ENCODE measurements at regions not wholly inside any gene's neighbourhood (a gene's known extent, or its start where the extent isn't known, plus 50 kb on each side); places are given as distances from the start of the nearest gene placed in this dataset.

DNA sequence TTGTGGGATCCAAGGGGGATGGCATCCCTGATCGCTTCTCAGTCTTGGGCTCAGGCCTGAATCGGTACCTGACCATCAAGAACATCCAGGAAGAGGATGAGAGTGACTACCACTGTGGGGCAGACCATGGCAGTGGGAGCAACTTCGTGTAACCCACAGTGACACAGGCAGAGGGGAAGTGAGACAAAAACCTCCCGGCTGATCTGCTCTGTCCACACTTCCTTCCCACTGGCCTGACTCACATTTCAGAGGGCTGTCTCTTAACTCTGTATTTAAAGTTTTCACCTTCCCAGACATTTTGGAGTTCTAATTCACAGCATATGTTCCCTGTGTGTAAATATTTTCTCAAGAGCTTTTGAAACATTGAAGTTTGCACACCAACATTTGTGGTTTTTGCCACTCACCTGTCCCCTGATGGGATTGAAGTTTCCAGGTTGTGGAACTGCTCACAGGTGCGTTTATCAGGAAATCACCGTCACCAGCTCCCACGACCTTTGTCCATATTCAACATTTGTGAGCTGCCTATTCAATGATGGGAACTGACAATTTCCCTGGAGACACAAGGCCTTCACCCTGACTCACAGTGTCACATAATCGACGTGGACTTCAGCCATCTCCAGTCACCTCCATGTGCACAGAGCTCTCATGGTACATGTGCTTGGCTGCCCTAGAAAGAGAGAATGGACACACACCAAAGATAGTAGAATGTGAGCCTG, 99.2 kb downstream of the VPREB1 start:
- CTCF ChIA-PET: interaction anchor here (0.7 to 3.0 kb wide), 17 partner anchors 10 to 147 kb away, joined by 3 to 22 read pairs (median 5); no protein-coding TSS in a partner anchor
- POLR2A ChIA-PET: no interaction called here
- peak; percentile 49 for DNase-seq (ENCODE audit: extremely low spot score)
- no peak for TF ChIP-seq CTCF (IDR thresholded peaks at IDR 0.05; ENCODE audit: control extremely low read depth, extremely low read depth, low read depth, missing control alignments)

DNA sequence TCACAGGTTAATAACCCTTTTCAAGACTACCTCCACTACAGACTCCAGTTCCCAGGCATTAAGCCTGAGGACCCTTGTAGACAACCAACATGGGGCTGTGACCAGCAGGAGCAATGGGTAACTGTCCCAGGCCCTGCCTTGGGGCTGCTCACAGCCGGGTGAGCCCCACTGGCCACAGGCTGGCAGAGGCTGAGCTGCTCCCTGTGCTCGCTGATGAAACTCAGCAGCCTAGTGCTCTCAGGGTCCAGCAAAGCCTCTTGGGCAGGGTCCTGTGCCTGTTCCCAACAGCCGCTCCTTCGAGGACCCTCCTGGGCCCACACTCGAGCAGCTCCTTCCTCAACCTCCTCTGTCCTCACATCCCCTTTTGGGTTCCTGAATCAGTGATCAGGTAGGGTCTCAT, 99.8 kb downstream of the VPREB1 start:
- ChIA-PET CTCF (interaction anchor here (0.7 to 3.0 kb wide), 8 partner anchors 9 to 137 kb away, joined by 3 to 22 read pairs (median 5); no protein-coding TSS in a partner anchor), POLR2A (no interaction called here)
- no peak for TF ChIP-seq CTCF (IDR thresholded peaks at IDR 0.05; ENCODE audit: control extremely low read depth, extremely low read depth, low read depth, missing control alignments)
- no peak for DNase-seq (ENCODE audit: extremely low spot score)

GRCh38 chr22:22345781-22346180, 101.2 kb downstream of the VPREB1 start:
- no peak for TF ChIP-seq CTCF (IDR thresholded peaks at IDR 0.05; ENCODE audit: control extremely low read depth, extremely low read depth, low read depth, missing control alignments)
- ChIA-PET POLR2A (no interaction called here), CTCF (interaction anchor here (1.0 kb wide), 1 partner anchor 77 kb away, joined by 3 read pairs; no protein-coding TSS in a partner anchor)
- no peak for DNase-seq (ENCODE audit: extremely low spot score)

DNA sequence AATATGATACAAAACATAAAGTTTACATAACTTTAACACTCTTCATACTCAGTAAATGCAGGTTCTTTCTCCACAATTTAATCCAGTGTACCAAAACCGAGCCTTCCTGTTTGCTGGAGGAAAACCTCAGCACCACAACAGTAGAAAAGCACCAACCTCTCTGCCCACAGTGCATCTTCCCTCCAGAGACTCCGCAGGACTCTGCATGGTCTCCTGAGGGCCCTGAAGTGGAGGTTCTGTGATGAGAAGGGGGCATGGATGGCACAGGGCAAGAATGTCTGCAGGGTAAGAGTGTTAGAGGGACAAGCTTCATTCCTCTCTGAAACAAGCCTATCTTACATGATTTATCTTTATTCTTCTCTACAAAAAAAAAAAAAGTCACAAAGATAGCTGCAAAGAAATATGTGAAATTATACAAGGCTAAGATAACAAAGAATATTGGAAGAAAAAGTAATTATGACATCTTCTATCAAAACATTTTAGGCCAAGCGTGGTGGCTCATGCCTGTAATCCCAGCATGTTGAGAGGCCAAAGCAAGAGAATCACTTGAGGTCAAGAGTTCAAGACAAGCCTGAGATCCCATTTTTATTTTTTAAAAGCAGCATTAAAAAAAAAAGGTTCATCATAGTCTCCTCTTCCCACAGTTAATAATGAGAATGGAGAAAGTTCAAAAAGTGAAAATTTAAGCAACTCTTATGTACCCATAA, 102.0 kb downstream of the VPREB1 start:
- ChIA-PET POLR2A (no interaction called here), CTCF (interaction anchor here (1.0 to 1.5 kb wide), 3 partner anchors 8 to 76 kb away, joined by 3 to 6 read pairs (median 4); no protein-coding TSS in a partner anchor)
- DNase-seq (ENCODE audit: extremely low spot score): no peak
- TF ChIP-seq CTCF (IDR thresholded peaks at IDR 0.05; ENCODE audit: control extremely low read depth, extremely low read depth, low read depth, missing control alignments): no peak

DNA sequence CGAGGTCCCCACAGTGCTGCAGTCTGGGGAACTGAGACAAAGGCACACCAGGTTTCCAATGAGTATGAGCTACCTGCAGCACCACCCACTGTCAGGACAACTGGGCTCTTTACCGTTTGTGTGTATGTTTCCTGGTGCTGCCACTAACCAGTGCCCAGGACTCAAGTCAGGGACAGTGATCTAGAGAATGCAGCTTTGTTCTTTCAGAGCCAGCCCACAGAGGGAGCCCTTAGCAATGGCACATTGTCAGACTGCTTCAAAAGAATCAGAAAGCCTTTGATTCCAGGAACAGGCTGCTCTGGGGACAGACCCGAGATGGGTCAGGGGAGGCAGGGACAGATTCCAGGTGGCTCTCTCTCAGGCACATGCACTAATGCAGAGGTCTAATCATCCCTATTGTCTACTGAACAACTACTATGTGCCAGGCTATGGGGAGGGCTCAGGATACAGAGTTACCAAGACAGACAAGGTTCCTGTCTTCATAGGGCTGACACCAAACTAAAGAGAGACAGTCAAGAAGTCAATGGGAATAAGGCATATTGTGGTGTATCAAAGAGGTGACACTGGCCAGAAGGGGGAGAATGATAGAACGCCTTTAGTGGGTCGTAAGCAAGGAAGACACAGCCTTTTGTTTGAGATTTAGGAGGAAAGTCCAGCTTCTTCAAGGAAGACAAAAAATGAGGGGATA, 103.7 kb downstream of the VPREB1 start:
- peak; percentile 17 for TF ChIP-seq CTCF (IDR thresholded peaks at IDR 0.05; ENCODE audit: control extremely low read depth, extremely low read depth, low read depth, missing control alignments)
- POLR2A ChIA-PET: no interaction called here
- DNase-seq (ENCODE audit: extremely low spot score): no peak
- CTCF ChIA-PET: interaction anchor here (0.9 to 3.1 kb wide), 9 partner anchors 8 to 441 kb away, joined by 3 to 11 read pairs (median 4); no protein-coding TSS in a partner anchor

DNA sequence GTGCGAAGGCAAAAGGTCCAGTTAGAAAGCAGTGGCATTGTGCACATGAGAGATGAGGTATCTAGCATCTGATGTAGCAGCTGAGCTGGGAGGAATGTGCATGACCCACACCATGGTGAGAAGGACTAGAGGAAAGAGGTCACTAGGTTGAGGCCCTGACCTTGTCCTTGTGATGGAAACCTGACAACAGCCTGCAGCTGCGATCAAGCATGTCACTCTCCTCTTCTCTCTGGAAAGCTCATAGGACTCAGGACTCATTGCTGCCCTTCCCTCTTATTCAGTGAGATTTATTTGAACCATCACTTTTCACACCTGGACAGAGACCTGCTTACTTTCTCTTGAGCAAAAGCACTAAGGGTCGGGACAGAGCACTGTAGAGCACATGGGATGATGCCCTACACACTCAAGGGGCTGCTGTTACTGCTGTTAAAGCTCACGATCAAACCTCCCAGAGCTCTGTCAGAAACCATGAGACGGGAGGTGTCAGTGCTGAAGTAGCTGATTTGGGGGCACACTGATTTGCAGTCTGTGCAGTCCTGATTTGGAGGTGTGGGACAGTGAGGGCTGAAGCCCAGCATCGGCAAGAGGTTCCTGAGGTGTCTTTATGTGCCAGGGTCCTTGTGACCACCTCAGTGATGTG, 104.3 kb downstream of the VPREB1 start:
- no peak for TF ChIP-seq CTCF (IDR thresholded peaks at IDR 0.05; ENCODE audit: control extremely low read depth, extremely low read depth, low read depth, missing control alignments)
- ChIA-PET CTCF (interaction anchor here (0.9 to 3.1 kb wide), 7 partner anchors 9 to 440 kb away, joined by 3 to 11 read pairs (median 4); no protein-coding TSS in a partner anchor), POLR2A (no interaction called here)
- DNase-seq (ENCODE audit: extremely low spot score): no peak

Data from GM10248 (cell line).